SK-N-SH (cell line): ENCODE measurements at regions not wholly inside any gene's neighbourhood (a gene's known extent, or its start where the extent isn't known, plus 50 kb on each side); places are given as distances from the start of the nearest gene placed in this dataset.

ENCODE experiments used
- CTCF ChIA-PET: fragments of 300-600, 350-600 bp; formaldehyde crosslinking; extraction: SDS; loops from one replicate; lab custom pipeline; 2021; lab: Yijun Ruan, JAX
- POLR2A ChIA-PET: fragments of 350-600 bp; sonication (Branson Sonifier 250); formaldehyde crosslinking; extraction: SDS; loops from one replicate; lab custom pipeline; 2020; ENCODE audit warnings: antibody characterized with exemption, inconsistent platforms; lab: Yijun Ruan, JAX
- DNase-seq: peaks from one replicate; pipeline ENCODE4 v3.0.0; 2012
- H2AFZ ChIP-seq: fragments of 200-600 bp; sonication (generic); 2 replicates; pipeline ENCODE4 v1.8.1; 2016; ENCODE audit warnings: antibody characterized with exemption, mild to moderate bottlenecking, low read depth
- H3F3A ChIP-seq: fragments of 200-600 bp; sonication (generic); replicated peaks from 2 replicates; pipeline ENCODE3; 2016; ENCODE audit warnings: antibody characterized with exemption, mild to moderate bottlenecking; ENCODE audit not compliant: insufficient read depth
- H3K27ac ChIP-seq, 2 experiments: fragments of 200-500 bp in 1 of 2; fragments of 200-600 bp in 1 of 2; sonication (Bioruptor generic) in 1 of 2; sonication (generic), shearing (Covaris generic) in 1 of 2; 2 replicates each; pipeline versions ENCODE4 v1.5.1 to v1.6.1; 2014 to 2016; ENCODE audit warnings: low read depth in 2 of 2, inconsistent platforms in 1 of 2, low read length in 1 of 2, mild to moderate bottlenecking in 1 of 2, mixed read lengths in 1 of 2
- H3K27me3 ChIP-seq: fragments of 200-600 bp; sonication (generic), shearing (Covaris generic); 2 replicates; pipeline ENCODE4 v1.6.1; 2016; ENCODE audit warnings: mixed run types; ENCODE audit not compliant: insufficient read depth
- H3K36me3 ChIP-seq, 2 experiments: fragments of 200-500 bp in 1 of 2; fragments of 200-600 bp in 1 of 2; sonication (Bioruptor generic) in 1 of 2; sonication (generic) in 1 of 2; replicated peaks in 1 of 2; 2 replicates each; pipeline versions ENCODE3 to v1.5.1; 2014 to 2016; ENCODE audit warnings: low read length in 1 of 2, mild to moderate bottlenecking in 1 of 2; ENCODE audit not compliant: insufficient read depth in 2 of 2, control insufficient read depth in 1 of 2
- H3K4me1 ChIP-seq, 2 experiments: fragments of 200-500 bp in 1 of 2; fragments of 200-600 bp in 1 of 2; sonication (Bioruptor generic) in 1 of 2; sonication (generic), shearing (Covaris generic) in 1 of 2; 2 replicates each; pipeline versions ENCODE4 v1.5.1 to v1.6.1; 2014 to 2016; ENCODE audit warnings: low read depth in 1 of 2, low read length in 1 of 2, mixed run types in 1 of 2; ENCODE audit not compliant: insufficient read depth in 2 of 2, control insufficient read depth in 1 of 2
- H3K4me2 ChIP-seq: fragments of 200-600 bp; sonication (generic), shearing (Covaris generic); 2 replicates; pipeline ENCODE4 v1.6.1; 2017; ENCODE audit warnings: mixed run types
- H3K4me3 ChIP-seq, 2 experiments: fragments of 200-500 bp in 1 of 2; fragments of 200-600 bp in 1 of 2; sonication (Bioruptor generic) in 1 of 2; sonication (generic), shearing (Covaris generic) in 1 of 2; 2 replicates each; pipeline versions ENCODE4 v1.5.1 to v1.8.1; 2014 to 2016; ENCODE audit warnings: low read depth in 2 of 2, inconsistent platforms in 1 of 2, low read length in 1 of 2, mild to moderate bottlenecking in 1 of 2, mixed read lengths in 1 of 2, moderate library complexity in 1 of 2
- H3K79me2 ChIP-seq: fragments of 200-600 bp; sonication (generic); 2 replicates; pipeline ENCODE4 v1.8.1; 2017; ENCODE audit warnings: mild to moderate bottlenecking; ENCODE audit not compliant: insufficient read depth
- H3K9ac ChIP-seq: fragments of 200-600 bp; sonication (generic); 2 replicates; pipeline ENCODE4 v1.6.1; 2017; ENCODE audit warnings: mixed run types
- H3K9me2 ChIP-seq: fragments of 200-600 bp; sonication (generic); 2 replicates; pipeline ENCODE4 v1.6.1; 2017; ENCODE audit warnings: mixed run types
- H3K9me3 ChIP-seq: fragments of 200-600 bp; sonication (generic); 2 replicates; pipeline ENCODE4 v1.6.1; 2017; ENCODE audit warnings: mixed run types, mild to moderate bottlenecking, moderate library complexity
- H4K20me1 ChIP-seq: fragments of 200-600 bp; sonication (generic); 2 replicates; pipeline ENCODE4 v1.6.1; 2017; ENCODE audit warnings: mild to moderate bottlenecking, mixed run types; ENCODE audit not compliant: insufficient read depth
- CHD2 ChIP-seq: fragments of 150-350 bp; IDR thresholded peaks from 2 replicates; pipeline ENCODE4 v1.6.1; 2018; ENCODE audit warnings: low read length; ENCODE audit not compliant: partially characterized antibody
- ELF1 ChIP-seq: IDR thresholded peaks from 2 replicates; pipeline ENCODE4 v1.4.0; 2012
- EP300 ChIP-seq, 2 experiments: IDR thresholded peaks; 2 replicates each; pipeline versions ENCODE4 v1.4.0 to v1.6.1; 2012; ENCODE audit warnings: borderline replicate concordance in 1 of 2, low read depth in 1 of 2, low read length in 1 of 2
- MEF2A ChIP-seq: IDR thresholded peaks from 2 replicates; pipeline ENCODE4 v1.4.0; 2012; ENCODE audit warnings: low read depth, borderline replicate concordance
- MXI1 ChIP-seq: IDR thresholded peaks from 2 replicates; pipeline ENCODE4 v1.6.1; 2012; ENCODE audit warnings: mild to moderate bottlenecking, low read depth, low read length, improper control_type of control experiment
- NFIC ChIP-seq: IDR thresholded peaks from 2 replicates; pipeline ENCODE4 v1.4.0; 2012; ENCODE audit warnings: borderline replicate concordance
- NRF1 ChIP-seq: IDR thresholded peaks from 2 replicates; pipeline ENCODE4 v1.6.1; 2012; ENCODE audit warnings: low read depth, mild to moderate bottlenecking, low read length
- RCOR1 ChIP-seq: fragments of 150-350 bp; IDR thresholded peaks from 2 replicates; pipeline ENCODE4 v1.6.1; 2017; ENCODE audit warnings: antibody characterized with exemption, low read length
- RFX5 ChIP-seq: IDR thresholded peaks from 2 replicates; pipeline ENCODE4 v1.6.1; 2012; ENCODE audit warnings: mild to moderate bottlenecking, improper control_type of control experiment, low read length
- RXRA ChIP-seq: IDR thresholded peaks from 2 replicates; pipeline ENCODE4 v1.4.0; 2012; ENCODE audit warnings: low read depth, mild to moderate bottlenecking, borderline replicate concordance
- SIN3A ChIP-seq: IDR thresholded peaks from 2 replicates; pipeline ENCODE4 v1.6.1; 2012; ENCODE audit warnings: low read depth, mild to moderate bottlenecking, low read length, moderate library complexity, borderline replicate concordance
- SMC3 ChIP-seq: IDR thresholded peaks from 2 replicates; pipeline ENCODE4 v1.6.1; 2012; ENCODE audit warnings: low read depth, low read length, improper control_type of control experiment
- TAF1 ChIP-seq: IDR thresholded peaks from 2 replicates; pipeline ENCODE4 v1.6.1; 2012; ENCODE audit warnings: low read depth, mild to moderate bottlenecking, low read length, moderate library complexity, borderline replicate concordance
- TCF12 ChIP-seq: IDR thresholded peaks from 2 replicates; pipeline ENCODE4 v1.4.0; 2012
- YY1 ChIP-seq: IDR thresholded peaks from 2 replicates; pipeline ENCODE4 v1.4.0; 2012; ENCODE audit warnings: low read depth, mild to moderate bottlenecking
- WGBS: methylation state at CpG from one replicate; pipeline ENCODE4 v1.1.6; 2017; ENCODE audit warnings: low lambda C conversion rate; 5-methylcytosine and 5-hydroxymethylcytosine counted together
- TF ChIP-seq, protein P1 (sequence below): fragments of 150-350 bp; IDR thresholded peaks from 2 replicates; pipeline ENCODE4 v1.6.1; 2017; ENCODE audit warnings: antibody characterized with exemption, low read length, low read depth, borderline replicate concordance
- TF ChIP-seq, protein P2 (sequence below): IDR thresholded peaks from 2 replicates; pipeline ENCODE4 v1.4.0; 2012; ENCODE audit warnings: low read depth
- TF ChIP-seq, protein P3 (sequence below): IDR thresholded peaks from 2 replicates; pipeline ENCODE4 v1.4.0; 2012; ENCODE audit warnings: low read depth, borderline replicate concordance
- TF ChIP-seq, protein P4 (sequence below): IDR thresholded peaks from 2 replicates; pipeline ENCODE4 v1.4.0; 2012; ENCODE audit warnings: low read depth, borderline replicate concordance

DNA sequence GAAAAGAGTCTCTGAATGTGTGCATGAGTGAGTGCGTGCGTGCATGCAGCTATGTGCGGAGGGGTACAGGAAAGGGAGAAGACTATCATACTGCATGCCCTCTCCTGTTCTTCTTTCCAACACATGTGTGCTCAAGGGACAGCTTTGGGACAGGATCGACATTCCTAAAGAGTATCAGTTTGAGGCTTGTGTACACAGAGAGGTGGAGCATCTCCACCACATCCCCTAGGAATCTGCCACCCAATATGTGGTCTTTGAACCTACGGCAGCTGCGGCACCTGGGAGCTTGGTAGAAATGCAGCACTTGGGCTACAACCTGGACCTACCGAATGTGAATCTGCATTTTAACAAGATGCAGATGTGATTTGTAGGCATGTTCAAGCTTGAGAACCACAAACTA lies 132.3 kb upstream of the GLRA1 start:
- Histone ChIP-seq H3K27me3 (no peaks in the 10 kb centered on the region), H3K9me3 (no peaks in the 10 kb centered on the region), H3F3A (no peaks in the 10 kb centered on the region), H2AFZ (no peak overlapping the region), H3K4me3 (no peak overlapping the region), H3K4me1 (no peaks in the 10 kb centered on the region), H3K36me3 (no peaks in the 10 kb centered on the region), H3K9ac (no peak overlapping the region), H3K4me2 (no peak overlapping the region), H3K27ac (no peak overlapping the region), H3K9me2 (no peaks in the 10 kb centered on the region), H4K20me1 (no peaks in the 10 kb centered on the region), H3K79me2 (no peaks in the 10 kb centered on the region)
- DNase-seq: no peak
- WGBS: 49% methylated on average over 7 of the region's 7 CpGs
- no peak for TF ChIP-seq MEF2A
- TF ChIP-seq, protein P1, sequence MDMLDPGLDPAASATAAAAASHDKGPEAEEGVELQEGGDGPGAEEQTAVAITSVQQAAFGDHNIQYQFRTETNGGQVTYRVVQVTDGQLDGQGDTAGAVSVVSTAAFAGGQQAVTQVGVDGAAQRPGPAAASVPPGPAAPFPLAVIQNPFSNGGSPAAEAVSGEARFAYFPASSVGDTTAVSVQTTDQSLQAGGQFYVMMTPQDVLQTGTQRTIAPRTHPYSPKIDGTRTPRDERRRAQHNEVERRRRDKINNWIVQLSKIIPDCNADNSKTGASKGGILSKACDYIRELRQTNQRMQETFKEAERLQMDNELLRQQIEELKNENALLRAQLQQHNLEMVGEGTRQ: no peak
- no peak for TF ChIP-seq SMC3
- TF ChIP-seq RXRA: no peak
- TF ChIP-seq, protein P2, sequence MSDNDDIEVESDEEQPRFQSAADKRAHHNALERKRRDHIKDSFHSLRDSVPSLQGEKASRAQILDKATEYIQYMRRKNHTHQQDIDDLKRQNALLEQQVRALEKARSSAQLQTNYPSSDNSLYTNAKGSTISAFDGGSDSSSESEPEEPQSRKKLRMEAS: no peak
- TF ChIP-seq NRF1: no peak
- no peak for TF ChIP-seq CHD2
- no peak for TF ChIP-seq TAF1
- no peak for TF ChIP-seq RFX5
- TF ChIP-seq YY1: no peak
- TF ChIP-seq MXI1: no peak
- TF ChIP-seq, protein P3, sequence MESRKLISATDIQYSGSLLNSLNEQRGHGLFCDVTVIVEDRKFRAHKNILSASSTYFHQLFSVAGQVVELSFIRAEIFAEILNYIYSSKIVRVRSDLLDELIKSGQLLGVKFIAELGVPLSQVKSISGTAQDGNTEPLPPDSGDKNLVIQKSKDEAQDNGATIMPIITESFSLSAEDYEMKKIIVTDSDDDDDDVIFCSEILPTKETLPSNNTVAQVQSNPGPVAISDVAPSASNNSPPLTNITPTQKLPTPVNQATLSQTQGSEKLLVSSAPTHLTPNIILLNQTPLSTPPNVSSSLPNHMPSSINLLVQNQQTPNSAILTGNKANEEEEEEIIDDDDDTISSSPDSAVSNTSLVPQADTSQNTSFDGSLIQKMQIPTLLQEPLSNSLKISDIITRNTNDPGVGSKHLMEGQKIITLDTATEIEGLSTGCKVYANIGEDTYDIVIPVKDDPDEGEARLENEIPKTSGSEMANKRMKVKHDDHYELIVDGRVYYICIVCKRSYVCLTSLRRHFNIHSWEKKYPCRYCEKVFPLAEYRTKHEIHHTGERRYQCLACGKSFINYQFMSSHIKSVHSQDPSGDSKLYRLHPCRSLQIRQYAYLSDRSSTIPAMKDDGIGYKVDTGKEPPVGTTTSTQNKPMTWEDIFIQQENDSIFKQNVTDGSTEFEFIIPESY: no peak
- TF ChIP-seq RCOR1: no peak
- no peak for TF ChIP-seq SIN3A
- TF ChIP-seq, protein P4, sequence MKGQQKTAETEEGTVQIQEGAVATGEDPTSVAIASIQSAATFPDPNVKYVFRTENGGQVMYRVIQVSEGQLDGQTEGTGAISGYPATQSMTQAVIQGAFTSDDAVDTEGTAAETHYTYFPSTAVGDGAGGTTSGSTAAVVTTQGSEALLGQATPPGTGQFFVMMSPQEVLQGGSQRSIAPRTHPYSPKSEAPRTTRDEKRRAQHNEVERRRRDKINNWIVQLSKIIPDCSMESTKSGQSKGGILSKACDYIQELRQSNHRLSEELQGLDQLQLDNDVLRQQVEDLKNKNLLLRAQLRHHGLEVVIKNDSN: no peak
- POLR2A ChIA-PET: no interaction called here
- CTCF ChIA-PET: no interaction called here

DNA sequence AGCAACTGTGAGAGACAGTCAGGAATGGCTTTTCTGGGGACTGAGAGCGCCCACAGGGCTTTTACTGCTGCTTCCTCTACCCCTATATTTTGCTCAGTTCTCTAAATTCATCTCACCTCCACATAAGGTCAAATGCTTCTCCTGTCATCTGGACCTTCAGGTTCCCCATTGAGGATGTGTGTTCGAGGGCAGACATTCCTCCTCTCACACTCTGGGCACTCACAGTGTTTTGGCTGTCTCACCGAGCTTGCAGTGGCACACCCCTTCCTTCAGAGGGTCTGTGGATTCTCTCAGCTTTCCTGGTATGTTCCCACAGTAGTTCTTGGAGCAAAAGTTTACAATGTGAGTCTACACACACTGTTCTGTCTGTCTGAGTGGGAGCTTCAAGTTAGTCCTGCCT lies 127.8 kb upstream of the GLRA1 start:
- no peaks in the 10 kb centered on the region for H3K36me3 ChIP-seq
- H3F3A ChIP-seq: no peaks in the 10 kb centered on the region
- no peak overlapping the region for H3K9ac ChIP-seq
- H4K20me1 ChIP-seq: no peaks in the 10 kb centered on the region
- 0% methylated on average over 3 of the region's 3 CpGs for WGBS
- H3K9me2 ChIP-seq: no peaks in the 10 kb centered on the region
- H3K4me3 ChIP-seq: no peak overlapping the region
- H2AFZ ChIP-seq: no peak overlapping the region
- H3K27ac ChIP-seq: no peak overlapping the region
- H3K79me2 ChIP-seq: no peaks in the 10 kb centered on the region
- no peak for TF ChIP-seq TCF12
- TF ChIP-seq, protein P4: no peak
- TF ChIP-seq EP300 (IDR thresholded peaks at IDR 0.05; ENCODE audit: borderline replicate concordance in 1 of 2, low read depth in 1 of 2, low read length in 1 of 2): no peak
- TF ChIP-seq ELF1: no peak
- no peak for TF ChIP-seq RXRA
- TF ChIP-seq NFIC: no peak
- CTCF ChIA-PET: no interaction called here
- POLR2A ChIA-PET: no interaction called here
- H3K27me3 ChIP-seq: no peaks in the 10 kb centered on the region
- H3K4me2 ChIP-seq: no peak overlapping the region
- H3K9me3 ChIP-seq: no peaks in the 10 kb centered on the region
- no peaks in the 10 kb centered on the region for H3K4me1 ChIP-seq
- DNase-seq: no peak
